Type B pancreatic cell (in vitro differentiated cells): ENCODE measurements at regions not wholly inside any gene's neighbourhood (a gene's known extent, or its start where the extent isn't known, plus 50 kb on each side); places are given as distances from the start of the nearest gene placed in this dataset.

Source experiments
- DNase-seq: peaks from one replicate; pipeline ENCODE4 v3.0.0; 2021; ENCODE audit warnings: mixed read lengths; ENCODE audit not compliant: unreplicated experiment; ENCODE audit errors: extremely low spot score
- H3K27ac Mint-ChIP-seq: 2 replicates; pipeline ENCODE4 v1.8.0; 2021; ENCODE audit warnings: mild to moderate bottlenecking, mixed read lengths
- H3K27me3 Mint-ChIP-seq: 2 replicates; pipeline ENCODE4 v1.8.0; 2021; ENCODE audit warnings: mixed read lengths
- H3K36me3 Mint-ChIP-seq: 2 replicates; pipeline ENCODE4 v1.8.0; 2021; ENCODE audit warnings: mixed read lengths
- H3K4me1 Mint-ChIP-seq: one replicate; pipeline ENCODE4 v1.8.0; 2021; ENCODE audit warnings: mixed read lengths; ENCODE audit not compliant: unreplicated experiment
- H3K4me3 Mint-ChIP-seq: 2 replicates; pipeline ENCODE4 v1.8.0; 2021; ENCODE audit warnings: mild to moderate bottlenecking, mixed read lengths
- H3K9me3 Mint-ChIP-seq: 2 replicates; pipeline ENCODE4 v1.8.0; 2021; ENCODE audit warnings: mixed read lengths
- TF ChIP-seq, protein P1 (sequence below): fragments of 200-600 bp; sonication (generic); conservative IDR thresholded peaks from 2 replicates; pipeline ENCODE4 v1.5.0; 2021; ENCODE audit warnings: antibody characterized with exemption, mild to moderate bottlenecking

GRCh38 chr6:126170978-126171382, 168.9 kb upstream of the CENPW start:
- peaks cover 15% of the 10 kb centered on the region for H3K4me1 Mint-ChIP-seq
- no peak overlapping the region for H3K4me3 Mint-ChIP-seq
- H3K27ac Mint-ChIP-seq: no peak overlapping the region
- H3K27me3 Mint-ChIP-seq: no peaks in the 10 kb centered on the region
- peaks cover under 1% of the 10 kb centered on the region for H3K9me3 Mint-ChIP-seq
- no peak for DNase-seq
- TF ChIP-seq, protein P1, sequence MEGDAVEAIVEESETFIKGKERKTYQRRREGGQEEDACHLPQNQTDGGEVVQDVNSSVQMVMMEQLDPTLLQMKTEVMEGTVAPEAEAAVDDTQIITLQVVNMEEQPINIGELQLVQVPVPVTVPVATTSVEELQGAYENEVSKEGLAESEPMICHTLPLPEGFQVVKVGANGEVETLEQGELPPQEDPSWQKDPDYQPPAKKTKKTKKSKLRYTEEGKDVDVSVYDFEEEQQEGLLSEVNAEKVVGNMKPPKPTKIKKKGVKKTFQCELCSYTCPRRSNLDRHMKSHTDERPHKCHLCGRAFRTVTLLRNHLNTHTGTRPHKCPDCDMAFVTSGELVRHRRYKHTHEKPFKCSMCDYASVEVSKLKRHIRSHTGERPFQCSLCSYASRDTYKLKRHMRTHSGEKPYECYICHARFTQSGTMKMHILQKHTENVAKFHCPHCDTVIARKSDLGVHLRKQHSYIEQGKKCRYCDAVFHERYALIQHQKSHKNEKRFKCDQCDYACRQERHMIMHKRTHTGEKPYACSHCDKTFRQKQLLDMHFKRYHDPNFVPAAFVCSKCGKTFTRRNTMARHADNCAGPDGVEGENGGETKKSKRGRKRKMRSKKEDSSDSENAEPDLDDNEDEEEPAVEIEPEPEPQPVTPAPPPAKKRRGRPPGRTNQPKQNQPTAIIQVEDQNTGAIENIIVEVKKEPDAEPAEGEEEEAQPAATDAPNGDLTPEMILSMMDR: peak; percentile 68
- H3K36me3 Mint-ChIP-seq: no peaks in the 10 kb centered on the region

- Mint-ChIP-seq H3K36me3 (no peaks in the 10 kb centered on the region), H3K4me3 (no peak overlapping the region), H3K27ac (no peak overlapping the region), H3K27me3 (no peaks in the 10 kb centered on the region), H3K9me3 (no peaks in the 10 kb centered on the region), H3K4me1 (peaks cover 15% of the 10 kb centered on the region)
- DNase-seq: no peak
- TF ChIP-seq, protein P1: no peak
These were observed 167.8 kb upstream of the CENPW start for GRCh38 chr6:126172131-126172530.

DNA sequence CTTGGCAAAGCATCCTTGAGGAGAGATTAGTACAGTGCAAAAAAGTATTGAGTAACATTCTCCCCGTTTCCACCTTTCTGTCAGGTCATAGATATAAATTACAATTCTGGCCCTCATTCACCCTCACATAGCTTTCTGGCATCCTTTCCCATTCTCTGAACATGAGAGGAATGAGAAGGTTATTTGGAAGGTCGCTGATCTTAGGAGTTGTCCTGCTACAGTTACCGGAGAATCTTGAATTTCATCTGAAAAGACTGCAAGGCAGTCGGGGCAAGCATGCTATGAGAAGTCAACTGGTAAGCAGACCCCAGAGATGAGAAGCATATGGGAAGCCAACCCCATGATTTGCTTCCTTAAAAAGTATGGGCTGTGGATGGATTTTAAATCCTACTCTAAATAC, 166.7 kb upstream of the CENPW start:
- no peak overlapping the region for H3K27ac Mint-ChIP-seq

GRCh38 chr6:126174697-126175096, 165.2 kb upstream of the CENPW start:
- Mint-ChIP-seq H3K27me3 (no peaks in the 10 kb centered on the region), H3K36me3 (no peaks in the 10 kb centered on the region), H3K27ac (no peak overlapping the region), H3K4me1 (peaks cover 10% of the 10 kb centered on the region), H3K9me3 (no peaks in the 10 kb centered on the region), H3K4me3 (no peak overlapping the region)
- no peak for DNase-seq
- TF ChIP-seq, protein P1: no peak

More for the DNA sequence above, 166.7 kb upstream of the CENPW start:
- TF ChIP-seq, protein P1: no peak
- Mint-ChIP-seq H3K4me1 (peaks cover 7% of the 10 kb centered on the region), H3K4me3 (no peak overlapping the region), H3K9me3 (no peaks in the 10 kb centered on the region), H3K36me3 (no peaks in the 10 kb centered on the region), H3K27me3 (no peaks in the 10 kb centered on the region)
- DNase-seq: no peak

DNA sequence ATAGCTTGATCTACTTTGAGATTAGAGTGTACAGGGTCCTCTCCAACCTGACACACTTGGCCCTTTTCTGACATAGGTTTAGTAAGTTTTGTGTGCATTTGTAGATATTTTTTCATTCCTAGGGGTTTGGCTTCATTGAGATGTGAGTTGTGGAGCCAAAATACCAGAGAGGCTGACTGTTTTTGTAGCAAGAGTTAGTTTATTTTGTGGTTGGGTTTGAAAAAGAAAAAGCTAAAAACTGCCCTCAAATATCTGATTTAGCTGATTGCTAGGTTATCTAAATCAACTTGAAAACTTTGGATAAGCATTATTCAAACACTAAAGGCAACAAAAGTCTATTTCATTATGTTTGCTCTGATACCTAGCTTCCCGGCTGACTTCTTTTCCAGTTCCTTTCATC, 164.7 kb upstream of the CENPW start:
- Mint-ChIP-seq H3K36me3 (no peaks in the 10 kb centered on the region), H3K27me3 (no peaks in the 10 kb centered on the region), H3K9me3 (no peaks in the 10 kb centered on the region), H3K27ac (no peak overlapping the region), H3K4me3 (no peak overlapping the region), H3K4me1 (peaks cover 10% of the 10 kb centered on the region)
- DNase-seq: no peak
- TF ChIP-seq, protein P1: no peak

DNA sequence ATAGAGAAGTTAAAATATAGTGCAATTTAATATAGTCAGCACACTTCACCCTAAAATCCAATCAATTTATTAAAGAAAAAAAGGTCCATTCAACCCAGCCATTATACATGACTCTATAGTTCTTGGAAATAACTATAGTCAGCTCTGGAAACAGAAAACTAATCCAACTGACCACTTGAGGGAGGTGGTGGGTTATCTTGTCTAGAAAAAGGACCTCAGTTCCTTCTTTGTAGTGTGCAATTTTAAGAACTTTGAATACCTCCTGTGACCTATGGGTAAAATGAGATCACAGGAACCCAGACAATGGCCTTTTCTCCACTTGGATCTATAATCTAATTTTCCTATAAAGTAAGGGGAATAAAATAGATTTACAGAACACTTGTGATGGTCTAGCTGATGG, 163.6 kb upstream of the CENPW start:
- H3K4me3 Mint-ChIP-seq: no peak overlapping the region
- TF ChIP-seq, protein P1: peak; percentile 66

More for the DNA sequence above, 163.6 kb upstream of the CENPW start:
- DNase-seq: no peak
- peaks cover 10% of the 10 kb centered on the region for H3K4me1 Mint-ChIP-seq
- H3K27ac Mint-ChIP-seq: no peak overlapping the region
- H3K27me3 Mint-ChIP-seq: no peaks in the 10 kb centered on the region
- no peaks in the 10 kb centered on the region for H3K9me3 Mint-ChIP-seq
- H3K36me3 Mint-ChIP-seq: peaks cover under 1% of the 10 kb centered on the region
